ENCODE measurements at regions not wholly inside any gene's neighbourhood (a gene's known extent, or its start where the extent isn't known, plus 50 kb on each side); places are given as distances from the start of the nearest gene placed in this dataset.

GRCh38 chr6:14905201-14905600, 340.7 kb upstream of the JARID2 start:
- H3K4me3 ChIP-seq (ENCODE audit: low read depth, low read length) = no peak overlapping the region
- TF ChIP-seq CTCF (IDR thresholded peaks at IDR 0.05; ENCODE audit: low read depth, low read length) = no peak

- no peak overlapping the region for H3K4me3 ChIP-seq (ENCODE audit: low read depth, low read length)
- TF ChIP-seq CTCF (IDR thresholded peaks at IDR 0.05; ENCODE audit: low read depth, low read length) = no peak
Observed at GRCh38 chr6:14906621-14907020, 339.2 kb upstream of the JARID2 start.

GRCh38 chr6:14910692-14911547, 334.9 kb upstream of the JARID2 start:
- TF ChIP-seq CTCF (IDR thresholded peaks at IDR 0.05; ENCODE audit: low read depth, low read length) = no peak
- H3K4me3 ChIP-seq (ENCODE audit: low read depth, low read length) = no peak overlapping the region

- H3K4me3 ChIP-seq (ENCODE audit: low read depth, low read length) = no peak overlapping the region
- TF ChIP-seq CTCF (IDR thresholded peaks at IDR 0.05; ENCODE audit: low read depth, low read length) = no peak
Observed at GRCh38 chr6:14912226-14912625, 333.6 kb upstream of the JARID2 start.

GRCh38 chr6:14912706-14913105, 333.2 kb upstream of the JARID2 start:
- no peak for TF ChIP-seq CTCF (IDR thresholded peaks at IDR 0.05; ENCODE audit: low read depth, low read length)

GRCh38 chr6:14913931-14914330, 331.9 kb upstream of the JARID2 start:
- H3K4me3 ChIP-seq (ENCODE audit: low read depth, low read length) = no peak overlapping the region
- TF ChIP-seq CTCF (IDR thresholded peaks at IDR 0.05; ENCODE audit: low read depth, low read length) = no peak

More at GRCh38 chr6:14912706-14913105, 333.2 kb upstream of the JARID2 start:
- H3K4me3 ChIP-seq (ENCODE audit: low read depth, low read length) = no peak overlapping the region

All from WI38 (cell line).